ENCODE measurements at regions not wholly inside any gene's neighbourhood (a gene's known extent, or its start where the extent isn't known, plus 50 kb on each side); places are given as distances from the start of the nearest gene placed in this dataset.
"Not testable (repeated sequence)": the region's sequence is repeated elsewhere in the genome, so short reads cannot be mapped to it uniquely, and the experiment has no call there.

- no peak for TF ChIP-seq CTCF (IDR thresholded peaks at IDR 0.05)
- no peak for DNase-seq (ENCODE audit: low spot score)
These were observed 338.4 kb upstream of the IRAK1BP1 start for GRCh38 chr6:78528926-78529325.

GRCh38 chr6:78530208-78530607 is 337.1 kb upstream of the IRAK1BP1 start:
- no peak for TF ChIP-seq CTCF (IDR thresholded peaks at IDR 0.05)
- Histone ChIP-seq H3K27ac (no peak overlapping the region), H3K4me3 (no peak overlapping the region)
- no peak for DNase-seq (ENCODE audit: low spot score)

More at GRCh38 chr6:78528926-78529325, 338.4 kb upstream of the IRAK1BP1 start:
- no peak overlapping the region for H3K27ac ChIP-seq
- H3K4me3 ChIP-seq, result no peak overlapping the region

DNA sequence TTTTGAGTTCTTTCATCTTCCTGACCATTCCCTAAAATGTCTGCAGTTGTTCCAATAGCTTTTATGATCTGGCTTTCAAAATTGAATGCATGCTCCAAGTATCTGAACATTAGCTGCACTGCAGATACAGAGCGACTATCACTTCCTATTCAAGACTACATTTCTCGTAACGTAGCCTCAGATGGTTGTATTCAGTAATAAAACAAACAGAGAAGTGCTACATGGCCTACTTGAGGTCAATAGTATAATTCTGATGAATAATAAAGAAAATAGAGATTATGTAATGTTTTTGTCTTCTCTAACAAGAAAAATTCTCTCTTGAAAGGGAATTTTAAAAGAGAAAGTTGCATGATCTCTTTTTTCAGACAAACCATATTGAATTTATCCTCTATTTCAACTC is 333.9 kb upstream of the IRAK1BP1 start:
- no peak for DNase-seq (ENCODE audit: low spot score)
- Histone ChIP-seq H3K27ac (no peak overlapping the region), H3K4me3 (no peak overlapping the region)
- no peak for TF ChIP-seq CTCF (IDR thresholded peaks at IDR 0.05)

DNA sequence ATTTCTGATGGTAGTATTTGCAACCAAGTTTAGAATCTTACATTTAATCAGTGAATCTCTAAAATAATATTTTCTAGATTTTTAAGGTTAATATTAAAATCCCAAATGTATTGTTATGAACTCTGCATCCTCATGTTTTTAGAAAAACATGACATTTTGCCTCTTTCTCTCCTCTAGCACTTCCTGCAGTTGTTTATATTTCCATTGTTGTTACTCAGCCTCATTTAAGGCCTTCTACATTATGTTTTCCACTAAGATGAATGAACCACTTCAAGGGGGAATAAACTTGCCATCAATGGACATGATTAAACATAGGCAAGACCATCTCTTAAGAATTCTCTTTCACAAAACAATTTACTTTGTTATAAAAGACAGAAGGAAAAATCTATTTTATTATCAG is 333.5 kb upstream of the IRAK1BP1 start:
- Histone ChIP-seq H3K27ac (no peak overlapping the region), H3K4me3 (no peak overlapping the region)
- no peak for TF ChIP-seq CTCF (IDR thresholded peaks at IDR 0.05)
- DNase-seq (ENCODE audit: low spot score), result no peak

DNA sequence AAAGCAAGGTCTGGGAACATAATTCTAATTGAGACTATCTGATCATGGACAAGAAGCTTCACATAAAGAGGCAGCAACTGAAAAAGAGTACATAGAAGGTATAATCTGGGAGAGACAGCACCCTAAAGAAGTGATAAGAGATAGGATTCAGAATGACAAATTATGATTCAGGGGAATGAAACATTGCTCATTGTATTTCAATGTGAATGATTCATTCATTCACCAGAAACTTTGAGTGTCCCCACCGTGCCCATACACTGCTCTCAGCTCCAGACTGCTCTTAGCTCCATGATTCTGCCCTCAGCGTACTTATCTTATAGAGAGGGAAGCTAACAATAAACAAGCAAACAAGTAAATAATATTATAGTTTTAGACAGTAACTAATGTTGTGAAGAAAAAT is 329.3 kb upstream of the IRAK1BP1 start:
- DNase-seq (ENCODE audit: low spot score), result no peak
- TF ChIP-seq CTCF (IDR thresholded peaks at IDR 0.05), result no peak

GRCh38 chr6:78547636-78548035 is 319.7 kb upstream of the IRAK1BP1 start:
- not testable (repeated sequence) for H3K4me3 ChIP-seq; H3K27ac ChIP-seq; DNase-seq (ENCODE audit: low spot score)

More for the DNA sequence above, 329.3 kb upstream of the IRAK1BP1 start:
- H3K27ac ChIP-seq, result no peak overlapping the region
- H3K4me3 ChIP-seq, result no peak overlapping the region

- H3K27ac ChIP-seq, result no peak overlapping the region
- no peak for TF ChIP-seq CTCF (IDR thresholded peaks at IDR 0.05)
- no peak for DNase-seq (ENCODE audit: low spot score)
- no peak overlapping the region for H3K4me3 ChIP-seq
These were observed 316.0 kb upstream of the IRAK1BP1 start for GRCh38 chr6:78551361-78551760.

DNA sequence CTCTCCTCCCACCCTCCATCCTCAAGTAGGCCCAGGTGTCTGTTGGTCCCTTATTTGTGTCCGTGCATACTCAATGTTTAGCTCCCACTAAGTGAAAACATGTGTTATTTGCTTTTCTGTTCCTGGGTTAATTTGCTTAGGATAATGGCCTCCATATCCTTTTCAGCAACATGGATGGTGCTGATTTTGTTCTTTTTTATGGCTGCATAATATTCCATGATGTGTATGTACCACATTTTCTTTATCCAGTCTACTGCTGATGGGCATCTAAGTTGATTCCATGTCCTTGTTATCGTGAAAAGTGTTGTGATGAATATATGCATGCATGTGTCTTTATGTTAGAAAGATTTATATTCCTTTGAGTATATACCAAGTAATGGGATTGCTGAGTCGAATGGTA is 314.9 kb upstream of the IRAK1BP1 start:
- DNase-seq (ENCODE audit: low spot score), result no peak
- no peak overlapping the region for H3K4me3 ChIP-seq
- no peak overlapping the region for H3K27ac ChIP-seq
- no peak for TF ChIP-seq CTCF (IDR thresholded peaks at IDR 0.05)
